ENCODE measurements at regions not wholly inside any gene's neighbourhood (a gene's known extent, or its start where the extent isn't known, plus 50 kb on each side); places are given as distances from the start of the nearest gene placed in this dataset.
A peak's percentile ranks its signal among the peaks of the same experiment; 100 is the strongest.

DNA sequence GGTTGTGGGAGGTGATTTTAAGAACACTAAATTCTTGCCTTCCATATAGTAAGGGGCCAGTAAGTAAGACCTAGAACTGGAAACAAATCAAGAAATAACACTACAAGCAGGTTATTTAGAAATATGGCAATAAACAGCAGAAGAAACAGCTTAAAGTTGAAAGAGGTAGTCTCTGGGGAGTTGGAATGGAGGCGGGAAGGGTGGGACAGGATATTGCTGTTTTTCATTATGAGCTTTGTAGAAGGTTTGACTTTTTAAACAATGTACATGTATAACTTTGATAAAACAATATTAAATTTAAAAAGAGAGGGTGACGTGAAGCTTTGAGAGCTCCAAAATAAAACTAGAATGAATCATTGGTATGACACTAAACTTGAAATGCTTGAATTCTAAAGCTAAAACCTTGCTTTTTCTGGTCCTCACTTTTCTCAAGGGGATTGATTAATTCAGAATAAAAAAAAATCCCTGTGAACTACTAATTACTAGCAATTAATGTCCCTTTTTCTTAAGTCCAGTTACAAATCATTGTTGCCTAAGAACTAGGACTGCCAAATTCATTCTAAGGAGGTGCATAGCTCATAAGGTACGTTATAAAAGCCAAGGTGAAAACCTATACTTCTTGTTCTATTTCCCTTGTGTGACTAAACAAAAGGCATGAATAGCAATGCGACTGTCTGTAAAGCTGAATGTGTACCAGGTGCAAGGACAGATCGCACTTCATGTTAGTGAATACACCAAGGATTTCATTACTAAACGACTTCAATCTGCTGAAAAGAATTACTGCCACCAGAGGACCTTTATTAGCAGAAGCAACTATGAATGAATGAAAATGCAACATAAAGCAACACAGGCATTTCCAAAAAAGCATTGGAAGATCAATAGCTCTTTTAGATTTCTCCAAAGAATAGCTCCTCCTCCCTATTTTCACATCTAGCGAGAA, 177.5 kb downstream of the RBM43 start:
- DNase-seq (ENCODE audit: low spot score): no peak

DNA sequence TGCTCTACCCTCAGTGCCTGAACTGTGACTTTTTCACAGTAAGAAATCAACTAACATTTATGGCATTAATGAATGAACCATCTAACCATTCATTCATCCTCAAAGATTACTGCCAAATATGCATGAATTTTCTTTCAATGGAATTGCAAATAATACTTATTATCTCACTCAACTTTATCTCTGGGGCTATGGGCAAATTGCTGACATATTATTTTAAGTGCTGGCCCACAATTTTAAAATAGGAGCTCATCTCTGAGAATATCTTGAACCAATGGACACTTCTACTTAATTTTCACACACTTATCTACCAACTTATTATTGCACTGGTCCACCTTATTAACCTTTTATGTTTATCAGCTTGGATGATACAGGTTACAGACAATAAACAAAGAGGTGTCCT, 182.8 kb downstream of the RBM43 start:
- no peak for DNase-seq (ENCODE audit: low spot score)

DNA sequence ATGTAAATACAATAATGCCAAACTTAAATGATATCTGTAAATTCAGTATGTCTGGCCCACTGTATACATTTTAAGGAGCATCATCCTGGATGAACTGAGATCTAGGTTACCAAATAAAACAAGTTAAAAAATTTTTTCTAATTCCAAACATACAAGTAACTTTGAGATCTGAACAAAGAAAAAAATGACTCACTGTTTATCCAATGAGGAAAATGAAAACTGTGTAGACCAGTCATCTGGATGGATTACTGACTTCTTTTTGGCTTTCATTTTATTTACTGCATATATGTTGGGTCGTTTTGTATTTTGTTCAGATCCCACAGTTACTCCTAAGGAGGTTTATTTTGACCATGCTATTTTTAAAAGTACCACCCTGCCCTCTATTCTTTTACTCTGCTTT, 189.8 kb downstream of the RBM43 start:
- DNase-seq (ENCODE audit: low spot score): no peak

DNA sequence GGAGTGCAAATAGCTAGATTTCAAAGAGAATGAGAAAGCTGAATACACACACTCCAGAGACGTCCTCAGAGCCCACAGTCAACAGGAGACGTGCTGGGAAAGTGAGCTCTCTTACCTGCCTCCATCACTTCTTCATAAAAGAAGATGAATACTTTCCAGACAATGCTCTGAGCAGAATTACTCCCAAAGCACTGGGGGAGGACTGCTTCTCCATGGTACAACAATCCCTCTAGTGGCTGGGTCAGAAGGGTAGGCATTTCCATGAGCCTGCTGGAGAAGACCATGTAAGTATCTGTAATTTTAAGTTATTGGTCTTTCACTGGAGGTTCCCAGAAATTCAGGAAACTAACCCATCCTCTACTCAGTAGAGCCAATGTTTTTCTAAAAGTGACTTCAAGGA, 190.3 kb downstream of the RBM43 start:
- DNase-seq (ENCODE audit: low spot score): no peak

DNA sequence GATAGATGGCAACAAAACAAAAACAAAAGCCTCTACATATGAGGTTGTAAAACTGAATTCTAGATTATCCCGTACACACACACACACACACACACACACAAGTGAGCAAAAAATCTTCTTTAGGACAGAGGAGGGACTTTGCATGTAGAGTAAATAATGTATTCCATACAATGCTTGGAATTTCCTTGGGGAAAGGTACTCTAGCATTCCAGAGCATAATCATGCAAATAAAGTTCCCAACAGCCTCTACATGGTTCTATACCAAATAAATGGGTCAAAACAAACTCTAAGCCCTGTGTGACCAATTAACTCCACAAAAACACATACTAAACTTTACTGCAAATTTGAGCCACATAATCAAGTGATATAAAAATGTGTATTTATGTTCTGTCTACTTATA, 191.4 kb downstream of the RBM43 start:
- no peak for DNase-seq (ENCODE audit: low spot score)

DNA sequence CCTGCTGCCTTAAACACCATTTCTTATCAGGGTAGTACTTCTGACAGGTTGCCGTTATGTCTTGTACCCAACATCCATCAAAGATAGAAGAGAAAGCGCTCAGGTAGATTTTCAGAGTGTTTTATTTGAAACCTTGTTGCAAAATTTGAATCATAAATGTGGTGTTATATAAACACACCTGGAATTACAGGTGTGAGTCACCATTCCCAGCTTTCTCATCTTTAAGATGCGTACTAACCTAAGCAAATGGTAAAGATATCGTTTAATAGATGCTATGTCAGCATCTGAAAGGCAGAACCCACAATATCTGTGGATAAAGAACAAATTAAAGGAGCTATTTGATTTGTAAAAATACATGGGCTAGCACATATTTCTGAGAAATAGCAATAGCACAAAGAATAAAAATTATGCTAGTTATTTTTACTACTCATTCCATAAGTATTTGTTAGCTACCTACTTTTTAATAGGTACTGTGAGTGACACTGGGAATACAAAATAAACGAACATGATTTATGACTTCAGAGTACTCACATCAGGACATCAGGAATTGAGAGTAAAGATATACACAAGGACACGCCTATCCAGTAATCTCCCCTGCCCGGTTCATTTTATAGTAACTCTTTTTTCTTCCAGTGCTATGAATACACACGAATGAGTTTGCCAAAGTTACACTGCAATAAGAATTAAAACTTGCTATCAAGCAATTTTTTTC, 193.8 kb downstream of the RBM43 start:
- DNase-seq (ENCODE audit: low spot score): no peak

DNA sequence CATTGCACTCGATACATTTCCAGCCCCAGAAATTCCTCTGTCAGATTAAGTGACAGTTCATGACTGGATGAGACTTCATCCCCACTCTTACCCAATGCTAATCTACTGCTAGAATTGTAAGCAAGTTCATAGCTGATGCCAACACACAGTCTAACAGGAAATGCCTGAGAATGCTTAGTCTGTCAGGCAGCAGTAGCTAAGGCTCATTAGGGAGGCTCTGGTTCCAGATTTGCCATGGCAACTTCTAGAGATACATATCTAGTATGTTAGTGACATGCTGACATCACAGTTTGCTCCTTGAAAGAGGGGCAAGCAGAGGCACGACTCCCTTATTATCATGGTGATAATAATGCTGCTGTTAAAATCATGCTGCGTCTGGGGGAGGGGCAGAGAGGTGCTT, 198.4 kb downstream of the RBM43 start:
- peak; percentile 45 for DNase-seq (ENCODE audit: low spot score)

DNA sequence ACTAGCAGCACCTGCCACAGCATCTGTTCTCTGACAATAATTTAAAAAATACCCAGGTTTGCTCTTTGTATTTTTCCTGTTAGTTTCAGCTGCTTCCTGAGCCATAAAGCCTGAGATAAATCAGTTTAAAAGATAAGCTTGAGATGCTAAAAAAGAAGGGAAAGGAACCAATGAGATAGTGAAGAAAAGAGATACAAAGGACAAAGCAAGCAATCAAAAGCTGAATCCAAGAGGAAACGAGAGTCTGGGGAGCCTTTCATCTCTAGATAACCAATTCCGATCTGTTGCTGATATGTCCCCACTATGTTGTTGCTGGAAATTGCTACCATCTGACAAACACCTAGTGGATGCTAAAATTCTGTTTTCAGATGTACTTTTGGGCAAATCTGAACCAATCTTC, 201.4 kb downstream of the RBM43 start:
- DNase-seq (ENCODE audit: low spot score): no peak

DNA sequence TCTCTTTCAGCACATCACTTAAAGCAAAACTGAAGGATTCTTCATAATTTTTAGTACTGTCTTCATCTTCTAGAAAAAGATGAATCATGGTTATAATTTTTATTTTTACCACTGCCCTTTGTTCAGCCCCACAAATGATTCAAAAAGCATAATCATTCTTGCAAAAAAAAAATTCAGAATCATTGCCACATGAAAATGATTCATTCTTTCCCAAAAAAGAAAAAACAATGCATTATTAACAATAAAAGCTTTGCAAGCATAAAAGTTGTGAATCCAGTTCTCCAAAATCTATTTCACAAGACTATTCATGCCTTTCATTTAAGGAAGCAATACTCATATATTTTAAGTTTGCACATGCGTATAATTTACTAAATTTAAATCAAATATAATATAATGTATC, 204.8 kb downstream of the RBM43 start:
- DNase-seq (ENCODE audit: low spot score): no peak

DNA sequence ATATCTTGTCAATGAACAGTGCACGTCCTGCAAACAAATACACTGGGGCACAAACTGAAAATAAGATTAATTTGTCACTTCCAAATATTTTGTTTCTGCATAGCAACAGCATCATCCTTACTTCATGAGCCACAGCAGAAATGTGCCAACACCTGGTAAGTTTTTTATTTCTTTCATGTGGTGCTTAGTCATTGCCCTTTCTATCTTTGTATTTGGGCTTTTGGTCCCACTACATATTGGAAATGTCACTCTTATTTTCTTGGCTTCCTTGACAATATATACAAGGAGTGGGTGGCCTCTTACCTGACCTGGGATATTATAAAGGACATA, 208.0 kb downstream of the RBM43 start:
- DNase-seq (ENCODE audit: low spot score): no peak

DNA sequence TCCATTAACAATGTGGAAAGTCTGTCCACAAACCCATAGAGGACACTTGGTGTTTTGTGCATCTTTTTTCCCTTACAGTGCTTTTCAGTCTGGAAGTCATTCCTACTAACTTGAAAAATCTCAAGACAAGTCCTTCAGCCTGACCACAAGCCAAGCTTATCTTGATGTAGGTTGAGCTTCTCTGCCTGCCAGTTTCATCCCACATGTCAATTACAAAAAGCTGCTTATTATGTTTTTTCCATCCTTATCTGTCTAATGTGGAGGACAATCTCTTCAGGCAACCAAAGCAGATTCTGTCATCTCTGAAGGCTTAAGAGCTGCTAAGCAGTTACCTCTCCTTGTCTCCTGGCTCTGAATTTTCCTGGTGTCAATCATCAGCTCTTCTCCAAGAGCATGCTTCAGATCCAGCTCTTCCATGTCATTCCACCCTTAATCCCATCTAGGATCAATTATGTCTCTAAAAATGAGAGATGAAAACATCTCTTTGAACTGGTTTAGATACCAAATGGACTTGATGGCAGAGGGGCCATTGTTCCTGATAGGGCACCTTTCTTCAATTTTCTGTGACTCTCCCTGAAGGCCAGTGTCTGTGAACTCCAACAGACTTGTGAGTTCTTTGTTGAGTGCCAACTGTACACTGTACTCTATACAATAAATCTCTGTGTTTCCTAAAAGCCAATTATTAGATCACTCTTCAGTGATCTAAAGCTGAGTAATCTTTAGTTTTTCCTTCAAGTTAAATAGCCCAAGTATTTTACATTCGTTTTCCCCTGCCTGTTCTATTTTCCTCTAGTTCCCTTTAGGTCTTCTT, 208.6 kb downstream of the RBM43 start:
- no peak for DNase-seq (ENCODE audit: low spot score)

DNA sequence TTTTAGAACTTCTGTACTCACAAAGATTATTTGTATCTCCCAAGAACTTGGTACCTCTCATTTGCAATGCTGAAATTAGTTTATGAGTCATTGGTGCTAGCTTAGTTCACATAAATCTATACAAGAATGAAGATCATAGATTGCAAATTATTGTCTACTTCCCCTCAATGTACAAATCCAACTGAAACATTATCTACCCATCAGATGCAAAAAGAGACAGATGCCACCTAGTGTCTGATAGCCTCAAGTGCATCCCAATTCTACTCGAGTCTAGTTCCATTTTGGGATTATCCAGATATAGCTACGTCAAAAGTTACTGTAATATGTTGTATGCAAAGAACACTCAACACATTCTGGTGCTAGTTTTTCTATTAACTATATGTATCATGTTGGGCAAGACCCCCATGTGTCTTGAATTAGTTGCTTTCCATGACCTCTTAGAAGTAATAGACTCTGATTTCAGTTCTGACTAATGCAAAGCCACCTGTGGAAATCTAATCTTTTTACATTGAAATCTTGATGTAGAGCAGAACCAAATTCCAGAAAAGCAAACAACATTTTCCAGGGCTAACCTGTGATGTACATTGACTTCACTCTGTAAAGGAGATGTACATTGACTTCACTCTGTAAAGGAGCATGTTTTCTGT, 210.0 kb downstream of the RBM43 start:
- peak; percentile 56 for DNase-seq (ENCODE audit: low spot score)

DNA sequence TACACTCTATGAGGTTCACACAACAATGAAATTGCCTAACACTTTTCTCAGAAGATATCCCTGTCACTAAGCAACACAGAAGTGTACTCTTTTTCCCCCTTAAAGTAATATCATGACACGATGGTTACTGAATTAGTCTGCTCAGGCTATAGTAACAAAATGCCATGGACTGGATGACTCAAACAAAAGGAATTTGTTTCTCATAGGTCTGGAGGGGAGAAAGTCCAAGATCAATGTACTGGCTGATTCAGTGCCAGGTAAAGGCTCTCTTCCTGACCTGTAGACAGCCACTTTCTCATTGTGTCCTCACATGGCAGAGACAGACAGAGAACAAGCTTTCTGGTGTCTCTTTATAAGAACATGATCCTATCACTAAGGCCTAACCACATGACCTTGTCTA, 211.9 kb downstream of the RBM43 start:
- DNase-seq (ENCODE audit: low spot score): peak; percentile 42

DNA sequence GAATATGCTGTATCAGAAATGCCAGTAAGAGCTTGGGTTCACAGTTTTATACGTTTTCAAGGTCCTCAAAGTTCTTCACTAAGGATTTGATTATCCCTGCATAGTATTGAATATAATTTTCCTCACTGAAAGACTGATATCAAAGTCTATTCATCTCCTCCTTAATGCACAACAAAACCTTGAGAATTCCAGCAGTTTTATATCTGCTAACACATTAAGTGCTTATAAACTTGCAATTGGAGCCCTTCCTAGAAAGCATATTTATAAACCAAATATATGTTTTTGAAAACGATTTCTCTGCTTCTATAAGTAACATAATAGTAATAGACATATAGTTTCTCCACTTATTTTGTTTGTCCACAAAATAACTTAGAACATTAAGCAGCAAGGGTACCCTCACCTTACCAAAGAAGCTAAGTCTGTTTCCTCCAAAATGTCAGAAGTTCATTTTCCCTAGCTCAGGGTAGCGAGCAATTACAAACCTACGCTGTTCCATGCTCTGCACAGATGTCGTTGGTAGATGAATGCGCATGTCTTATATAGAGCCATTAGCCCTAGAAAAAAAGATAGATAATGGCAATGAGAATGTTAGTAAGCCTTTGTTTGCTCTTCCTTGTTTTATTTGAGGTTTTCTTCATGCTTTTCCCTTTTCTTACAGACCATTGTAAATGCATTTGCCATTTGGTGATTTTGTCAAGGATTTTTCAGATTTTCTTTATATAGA, 213.2 kb downstream of the RBM43 start:
- no peak for DNase-seq (ENCODE audit: low spot score)

DNA sequence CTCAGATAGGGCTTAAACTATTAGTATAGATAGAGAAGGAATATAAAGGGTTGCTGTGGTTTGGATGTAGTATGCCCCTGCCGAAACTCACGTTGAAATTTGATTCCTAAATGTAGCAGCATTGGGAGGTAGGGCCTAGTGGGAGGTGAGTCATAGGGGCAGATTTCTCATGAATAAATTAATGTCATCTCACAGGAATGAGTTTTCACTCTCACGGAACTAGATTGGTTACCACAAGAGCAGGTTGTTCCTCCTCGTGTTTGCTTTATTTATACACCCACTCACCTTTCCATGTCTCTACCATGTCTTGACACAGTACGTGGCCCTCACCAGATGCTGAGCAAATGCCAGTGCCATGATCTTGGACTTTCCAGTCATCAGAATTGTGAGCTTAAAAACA, 218.2 kb downstream of the RBM43 start:
- no peak for DNase-seq (ENCODE audit: low spot score)

DNA sequence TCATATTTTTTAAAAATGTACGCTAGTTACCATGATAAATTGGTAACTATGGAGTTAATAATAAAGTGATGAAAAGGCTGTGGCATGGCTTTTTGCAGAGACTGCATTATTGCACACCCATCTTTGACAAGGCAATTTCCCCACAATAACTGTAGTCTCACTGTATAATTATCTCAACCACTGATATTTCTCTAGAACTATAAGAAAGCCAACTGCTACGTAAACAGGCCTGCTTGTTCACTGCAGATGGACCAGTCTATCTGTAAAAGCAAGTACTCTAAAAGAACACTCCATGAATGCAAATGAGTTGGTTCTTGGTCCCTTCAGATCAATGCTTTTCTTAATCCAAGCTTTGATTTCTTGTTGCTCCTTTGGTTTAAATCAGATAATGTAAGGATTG, 218.7 kb downstream of the RBM43 start:
- no peak for DNase-seq (ENCODE audit: low spot score)

DNA sequence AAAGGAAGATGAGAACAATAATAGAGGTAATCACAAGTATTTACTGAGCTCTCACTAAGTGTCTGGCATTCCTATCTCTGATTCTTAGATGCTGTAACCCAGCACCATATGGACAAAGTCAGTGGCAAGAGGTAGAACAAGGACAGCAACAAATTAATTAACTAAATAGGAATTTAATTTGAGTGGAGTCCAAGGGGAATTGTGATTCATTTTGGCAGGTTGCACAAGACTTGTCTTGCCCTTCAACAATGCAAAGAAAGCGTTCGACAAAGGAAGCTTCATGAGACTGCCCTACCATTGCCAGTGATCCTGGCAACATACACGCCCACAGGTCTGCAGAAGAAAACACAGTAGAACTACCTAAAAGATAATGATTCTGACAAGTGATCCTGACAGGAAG, 221.6 kb downstream of the RBM43 start:
- DNase-seq (ENCODE audit: low spot score): no peak

DNA sequence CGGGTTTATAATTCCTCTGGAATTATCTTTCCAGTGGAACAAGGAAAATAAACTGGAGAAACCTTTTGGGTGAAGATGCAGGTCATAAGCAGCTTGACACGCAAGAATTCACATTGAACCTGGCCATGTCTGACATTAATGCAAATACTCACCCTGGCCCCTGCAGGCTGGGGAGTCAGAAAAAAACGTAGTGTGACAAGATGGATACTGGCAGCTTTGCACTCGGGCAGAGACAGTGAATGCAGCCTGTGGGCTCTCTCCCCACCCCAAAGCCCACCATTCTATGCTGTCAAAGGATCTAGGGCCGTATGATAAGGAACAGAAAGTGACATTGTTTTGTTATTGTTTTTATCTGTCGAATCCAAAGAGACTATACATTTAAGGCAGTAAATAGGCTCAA, 223.1 kb downstream of the RBM43 start:
- DNase-seq (ENCODE audit: low spot score): no peak

DNA sequence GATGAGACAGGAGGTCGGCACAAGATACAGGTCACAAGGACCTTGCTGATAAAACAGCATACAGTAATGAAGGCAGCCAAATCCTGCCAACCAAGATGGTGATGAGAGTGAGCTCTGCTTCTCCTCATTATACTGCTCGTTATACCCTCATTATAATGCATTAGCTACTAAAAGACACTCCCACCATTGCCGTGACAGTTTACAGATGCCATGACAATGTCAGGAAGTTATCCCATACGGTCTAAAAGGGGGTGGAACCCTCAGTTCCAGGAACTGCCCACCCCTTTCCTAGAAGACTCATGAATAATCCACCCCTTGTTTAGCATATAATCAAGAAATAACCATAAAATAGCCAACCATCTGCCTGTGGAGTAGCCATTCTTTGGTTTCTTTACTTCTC, 224.2 kb downstream of the RBM43 start:
- DNase-seq (ENCODE audit: low spot score): no peak

DNA sequence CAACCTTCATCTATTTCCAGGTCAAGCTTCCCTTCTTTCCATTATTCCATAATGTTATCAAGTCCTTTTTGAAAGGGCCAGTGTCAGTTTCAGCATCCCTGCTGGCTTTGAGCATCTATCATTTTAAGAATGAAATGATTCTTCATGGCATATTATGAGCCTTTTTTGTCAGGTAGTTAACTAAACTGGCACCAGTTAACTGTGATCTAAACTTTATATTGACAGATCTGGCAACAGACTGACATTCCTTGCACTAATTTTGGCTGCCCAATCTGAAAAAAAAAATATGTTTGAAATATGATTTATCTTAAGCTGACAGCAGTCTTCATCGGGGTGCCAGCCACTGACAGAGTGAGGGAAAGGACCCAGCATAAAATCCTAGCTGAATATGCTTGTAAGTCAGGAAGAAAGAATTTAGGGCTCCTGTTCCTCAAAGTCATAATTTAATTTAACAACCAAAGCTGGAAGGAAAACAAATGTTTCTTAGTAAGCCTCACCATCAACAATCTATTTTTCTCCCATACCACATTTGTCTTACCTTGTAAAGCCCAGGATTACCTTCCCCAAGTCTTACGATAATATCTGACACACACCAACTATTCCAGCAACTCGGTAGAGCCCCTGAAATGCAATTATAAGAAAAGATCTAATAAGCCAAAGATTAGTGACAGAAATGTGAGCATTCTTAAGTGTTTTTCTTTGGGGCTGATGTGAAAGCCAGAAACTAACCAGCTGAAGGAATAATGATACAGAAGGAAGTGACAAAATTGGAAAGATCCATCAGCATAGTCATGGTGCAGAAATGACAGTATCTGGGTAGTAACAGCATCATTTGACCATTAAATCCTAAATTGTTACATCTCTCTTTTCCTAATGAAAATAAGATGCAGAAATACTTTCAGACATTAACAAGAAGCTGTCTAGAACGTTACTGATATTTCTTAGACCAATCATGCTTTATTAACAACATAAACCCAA, 228.1 kb downstream of the RBM43 start:
- no peak for DNase-seq (ENCODE audit: low spot score)

Measured in kidney capillary endothelial cell (primary cell).